ENCODE measurements at regions not wholly inside any gene's neighbourhood (a gene's known extent, or its start where the extent isn't known, plus 50 kb on each side); places are given as distances from the start of the nearest gene placed in this dataset.

- Histone ChIP-seq H2AFZ (replicated peaks; ENCODE audit: low read length, poor library complexity) (no peak overlapping the region), H3K4ac (ENCODE audit: low read depth, low read length) (0 out of 2 replicates have a peak overlapping the region, but pooled peaks have one; percentile 13), H4K5ac (ENCODE audit: low read depth, low read length) (no peak overlapping the region), H4K91ac (ENCODE audit: insufficient read depth, low read depth, low read length) (peak overlapping the region; percentile 16; the same call in 1 of the 2 replicates), H3K36me3 (ENCODE audit: control insufficient read depth, insufficient read depth, low read length) (no peaks in the 10 kb centered on the region), H3K9ac (ENCODE audit: low read depth, low read length) (no peak overlapping the region), H3K9me1 (ENCODE audit: insufficient read depth, low read length) (no peaks in the 10 kb centered on the region; the same call in 1 of the 2 replicates), H3K27ac (ENCODE audit: insufficient read depth, low read length) (no peak overlapping the region), H3K79me1 (ENCODE audit: low read depth in 1 of 2, low read length in 2 of 2) (peaks cover 0 to 13% of the 10 kb centered on the region in 2 experiments; a peak in 1 of 4 replicates), H2BK15ac (ENCODE audit: low read depth, low read length) (no peak overlapping the region), H2AK9ac (replicated peaks; ENCODE audit: low read depth, low read length, poor library complexity) (no peak overlapping the region), H2AK5ac (ENCODE audit: low read depth, low read length) (no peak overlapping the region), H2BK5ac (ENCODE audit: low read depth, low read length, poor library complexity, severe bottlenecking) (no peak overlapping the region), H3K4me3 (ENCODE audit: insufficient read depth, low read depth, low read length) (no peak overlapping the region), H3K27me3 (ENCODE audit: control insufficient read depth, insufficient read depth, low read length) (no peaks in the 10 kb centered on the region), H2BK120ac (ENCODE audit: low read depth, low read length) (peak overlapping the region; percentile 58), H4K20me1 (ENCODE audit: insufficient read depth, low read length) (no peaks in the 10 kb centered on the region), H3K56ac (ENCODE audit: extremely low read depth, insufficient read depth, low read length) (no peak overlapping the region), H3K23ac (ENCODE audit: low read depth, low read length) (no peak overlapping the region), H3K9me3 (ENCODE audit: control insufficient read depth, insufficient read depth, low read length) (no peaks in the 10 kb centered on the region), H2BK20ac (ENCODE audit: low read depth, low read length) (no peak overlapping the region), H3K18ac (ENCODE audit: low read depth, low read length) (no peak overlapping the region), H3K4me2 (ENCODE audit: low read depth, low read length) (no peak overlapping the region), H4K8ac (ENCODE audit: low read depth in 2 of 2, low read length in 2 of 2) (0 out of 4 replicates have a peak overlapping the region, but pooled peaks of 1 of the 2 experiments have one; percentile 3), H3K4me1 (ENCODE audit: control insufficient read depth, insufficient read depth, low read length) (peaks cover 7% of the 10 kb centered on the region), H3K14ac (replicated peaks; ENCODE audit: low read depth, low read length) (no peak overlapping the region)
- BruUV-seq (replicated peaks) = no TSS peak
- intact Hi-C loops (cut with micrococcal nuclease) (loop anchor here (1.0 to 5.0 kb wide), 8 partner anchors 140 to 674 kb away; no protein-coding TSS in a partner anchor), dilution Hi-C loops (cut with HindIII; ENCODE audit: low sequenced_read_pairs, unreplicated experiment) (no loop called here), in situ Hi-C loops (cut with MboI; ENCODE audit: low sequenced_read_pairs) (loop anchor here (5.0 to 10.0 kb wide), 4 partner anchors 312 to 779 kb away; no protein-coding TSS in a partner anchor)
- ATAC-seq (ENCODE audit: low read depth) = no peak
- ChIA-PET CTCF (interaction anchor here (0.5 to 3.0 kb wide), 11 partner anchors 12 to 670 kb away, joined by 3 to 18 read pairs (median 4); no protein-coding TSS in a partner anchor), POLR2A (ENCODE audit: unreplicated experiment) (interaction anchor here (1.5 to 1.9 kb wide), 2 partner anchors 307 to 309 kb away, joined by 8 to 10 read pairs; partner anchors contain the start of gene KLF7)
- DNase-seq = no peak
- TF ChIP-seq RFX5 (IDR thresholded peaks at IDR 0.05; ENCODE audit: low read depth, low read length) (no peak), RAD21 (IDR thresholded peaks at IDR 0.05; ENCODE audit: low read length) (no peak), MXI1 (IDR thresholded peaks at IDR 0.05; ENCODE audit: borderline replicate concordance, low read depth, low read length) (no peak), NFE2L2 (IDR thresholded peaks at IDR 0.05; ENCODE audit: low read depth, low read length) (no peak), RCOR1 (IDR thresholded peaks at IDR 0.05; ENCODE audit: insufficient replicate concordance, low read length) (no peak), SMC3 (IDR thresholded peaks at IDR 0.05; ENCODE audit: low read depth, low read length) (no peak), CHD1 (IDR thresholded peaks at IDR 0.05; ENCODE audit: low read depth, low read length) (no peak), USF2 (IDR thresholded peaks at IDR 0.05; ENCODE audit: low read depth, low read length) (no peak)
- TF ChIP-seq, protein P1, sequence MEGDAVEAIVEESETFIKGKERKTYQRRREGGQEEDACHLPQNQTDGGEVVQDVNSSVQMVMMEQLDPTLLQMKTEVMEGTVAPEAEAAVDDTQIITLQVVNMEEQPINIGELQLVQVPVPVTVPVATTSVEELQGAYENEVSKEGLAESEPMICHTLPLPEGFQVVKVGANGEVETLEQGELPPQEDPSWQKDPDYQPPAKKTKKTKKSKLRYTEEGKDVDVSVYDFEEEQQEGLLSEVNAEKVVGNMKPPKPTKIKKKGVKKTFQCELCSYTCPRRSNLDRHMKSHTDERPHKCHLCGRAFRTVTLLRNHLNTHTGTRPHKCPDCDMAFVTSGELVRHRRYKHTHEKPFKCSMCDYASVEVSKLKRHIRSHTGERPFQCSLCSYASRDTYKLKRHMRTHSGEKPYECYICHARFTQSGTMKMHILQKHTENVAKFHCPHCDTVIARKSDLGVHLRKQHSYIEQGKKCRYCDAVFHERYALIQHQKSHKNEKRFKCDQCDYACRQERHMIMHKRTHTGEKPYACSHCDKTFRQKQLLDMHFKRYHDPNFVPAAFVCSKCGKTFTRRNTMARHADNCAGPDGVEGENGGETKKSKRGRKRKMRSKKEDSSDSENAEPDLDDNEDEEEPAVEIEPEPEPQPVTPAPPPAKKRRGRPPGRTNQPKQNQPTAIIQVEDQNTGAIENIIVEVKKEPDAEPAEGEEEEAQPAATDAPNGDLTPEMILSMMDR (conservative IDR thresholded peaks at IDR 0.05; ENCODE audit: low read depth, low read length) = no peak
- no CpG with 5 or more reads among the region's 5 CpGs for WGBS, 2 experiments (ENCODE audit: extremely low coverage in 2 of 2, insufficient read length in 1 of 2)
These were observed 55.9 kb upstream of the CREB1 start for GRCh38 chr2:207473931-207474235.

All from IMR-90 (cell line).